Activated gamma-delta T cell treated with anti-CD3 and anti-CD28 coated beads, Interleukin-2, amount 50 U/mL, for 16 hours (primary cell): ENCODE measurements at regions not wholly inside any gene's neighbourhood (a gene's known extent, or its start where the extent isn't known, plus 50 kb on each side); places are given as distances from the start of the nearest gene placed in this dataset.

ENCODE experiments used
- DNase-seq: peaks from one replicate; pipeline ENCODE4 v3.0.0-alpha.2; 2020; ENCODE audit warnings: low read depth

DNA sequence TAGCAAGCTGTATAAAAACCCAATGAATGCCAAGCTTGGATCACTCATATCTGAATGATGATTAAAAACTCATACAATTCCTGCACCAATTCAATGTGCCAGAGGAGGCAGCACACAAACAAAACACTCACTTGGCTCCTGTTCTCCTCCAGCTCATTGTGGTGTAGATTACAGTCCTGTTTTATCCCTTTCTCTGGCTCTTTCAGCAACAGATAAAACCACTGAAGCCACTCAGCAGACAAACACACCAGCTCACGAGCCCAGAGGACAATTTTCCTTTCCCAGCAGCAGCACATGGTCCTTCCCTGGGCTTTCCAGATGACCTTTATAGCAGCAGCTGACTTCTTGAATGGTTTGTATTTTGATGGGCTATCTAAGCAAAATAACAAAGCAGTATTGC is 107.3 kb upstream of the STARD3NL start:
- no peak for DNase-seq

DNA sequence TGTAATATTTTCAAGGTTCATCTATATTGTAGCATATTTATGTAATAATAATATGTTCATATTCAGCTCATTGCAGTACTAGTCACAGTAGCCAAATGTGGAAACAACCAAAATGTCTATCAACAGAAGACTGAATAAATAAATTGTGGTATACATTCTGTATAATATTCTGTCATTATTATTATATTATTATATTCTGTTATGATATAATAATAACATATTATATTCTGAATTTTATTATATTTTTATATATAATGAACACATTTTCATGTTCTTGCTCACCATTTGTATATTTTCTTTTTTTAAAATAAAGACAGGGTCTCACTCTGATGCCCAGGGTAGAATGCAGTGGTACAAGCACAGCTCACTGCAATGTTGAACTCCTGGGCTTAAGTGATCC is 91.2 kb upstream of the STARD3NL start:
- no peak for DNase-seq

DNA sequence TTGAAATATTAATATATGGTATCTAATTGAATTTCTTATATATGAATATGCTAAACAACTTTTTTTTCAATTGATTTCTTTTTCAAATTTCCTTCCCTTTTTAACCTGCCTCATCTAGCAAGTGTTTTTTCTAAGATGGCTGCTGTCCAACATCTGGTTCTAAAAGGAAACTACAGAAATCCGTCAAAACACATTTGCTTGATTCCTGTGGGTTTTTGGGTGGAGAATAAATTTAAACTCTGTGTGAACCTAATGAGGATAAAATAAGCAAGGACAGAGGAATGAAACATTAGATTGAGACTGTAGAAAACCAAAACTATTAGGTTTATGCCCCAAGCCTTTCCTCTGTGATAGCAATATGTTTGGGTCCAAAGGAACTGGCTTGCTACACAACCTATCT is 75.5 kb upstream of the STARD3NL start:
- DNase-seq: no peak

DNA sequence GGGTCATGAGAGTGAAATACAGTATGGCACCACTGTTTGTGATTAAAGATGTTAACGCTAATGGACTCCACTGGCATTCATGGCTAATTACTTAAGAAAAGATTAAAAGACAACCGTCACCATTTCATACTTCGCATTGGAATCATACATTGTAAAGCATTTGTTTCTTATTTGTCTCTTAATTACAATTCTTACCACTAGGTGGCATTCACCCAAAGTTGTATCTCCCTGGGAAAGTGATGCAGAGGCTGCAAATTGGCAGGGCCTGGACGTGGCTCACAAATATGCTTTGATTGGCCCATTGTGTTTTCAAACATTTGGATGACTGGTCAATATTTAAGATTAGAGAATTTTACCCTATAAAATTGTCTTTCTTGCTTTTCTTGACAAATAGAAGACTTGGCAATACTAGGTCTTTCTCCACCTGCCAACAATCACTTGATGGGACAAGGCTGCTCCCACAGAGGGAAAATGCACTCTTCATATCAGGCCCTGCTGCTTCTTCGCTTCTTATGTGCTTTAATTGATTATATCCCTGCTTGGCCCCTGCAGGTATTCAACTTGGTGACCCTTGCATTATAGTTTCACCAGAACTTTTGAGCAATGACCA is 72.1 kb upstream of the STARD3NL start:
- DNase-seq: no peak

DNA sequence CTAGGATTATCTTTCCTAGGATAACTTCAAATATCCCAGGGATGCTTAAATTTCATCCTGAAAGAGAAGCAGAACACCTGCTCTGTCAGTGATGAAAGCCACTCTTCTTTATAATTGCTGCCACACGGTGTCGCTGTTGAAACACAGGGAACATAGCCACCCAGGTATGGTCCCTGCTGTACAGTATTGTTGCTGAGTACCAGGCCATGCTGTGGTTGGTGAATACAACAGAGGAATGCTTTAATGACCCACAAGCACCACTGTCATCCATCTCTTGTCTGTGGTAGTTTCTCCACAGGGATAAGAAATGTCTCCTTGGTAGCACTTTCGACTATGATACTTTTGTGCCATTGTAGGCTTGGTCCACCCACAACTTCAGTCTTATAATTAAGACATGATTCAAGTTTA is 70.6 kb upstream of the STARD3NL start:
- peak; percentile 60 for DNase-seq

DNA sequence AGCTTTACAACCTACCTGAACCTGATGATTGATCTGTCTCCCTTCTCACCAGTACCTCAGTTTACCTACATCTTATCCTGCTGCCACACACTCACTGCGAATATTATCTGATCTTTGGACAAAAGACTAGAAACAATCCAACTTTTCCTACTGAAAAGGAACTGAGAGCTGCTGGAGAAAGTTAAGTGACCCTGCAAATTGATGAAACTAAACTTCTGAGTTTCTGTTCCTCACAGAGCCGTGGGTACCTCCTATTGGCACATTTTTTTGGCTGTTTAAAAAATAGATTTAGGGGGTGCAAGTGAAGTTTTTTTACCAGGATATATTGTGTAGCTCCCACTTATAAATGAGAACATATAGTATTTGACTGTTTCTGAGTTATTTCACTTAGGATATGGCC is 66.0 kb upstream of the STARD3NL start:
- DNase-seq: no peak

DNA sequence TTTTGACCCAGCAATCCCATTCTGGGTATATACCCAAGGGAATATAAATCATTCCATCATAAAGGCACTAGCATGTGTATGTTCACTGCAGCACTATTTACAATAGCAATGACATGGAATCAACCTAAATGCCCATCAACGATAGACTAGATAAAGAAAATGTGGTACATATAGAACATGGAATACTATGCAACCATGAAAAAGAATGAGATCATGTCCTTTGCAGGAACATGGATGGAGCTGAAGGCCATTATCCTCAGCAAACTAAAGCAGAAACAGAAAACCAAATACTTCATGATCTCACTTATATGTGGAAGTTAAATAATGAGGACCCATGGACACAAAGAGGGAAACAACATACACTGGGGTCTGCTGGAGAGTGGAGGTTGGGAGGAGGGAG is 58.0 kb upstream of the STARD3NL start:
- no peak for DNase-seq

DNA sequence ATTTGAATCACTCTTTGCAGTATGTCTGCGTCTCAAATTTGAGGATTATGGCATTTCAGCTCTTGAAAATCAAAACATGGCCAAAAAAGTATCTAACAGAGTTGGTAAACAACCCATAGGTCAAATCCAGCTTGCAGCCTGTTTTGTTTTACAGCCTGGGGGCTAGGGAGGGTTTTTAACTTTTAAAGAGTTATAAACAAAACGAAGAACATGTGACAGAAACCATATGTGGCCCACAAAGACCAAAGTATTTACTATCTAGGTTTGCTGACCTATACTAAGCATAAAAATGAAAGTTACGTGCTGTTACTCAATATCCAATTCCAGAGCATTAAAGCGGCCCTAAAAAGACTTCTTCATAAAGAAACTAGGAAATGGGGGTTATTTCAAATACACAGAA is 55.5 kb upstream of the STARD3NL start:
- DNase-seq: no peak

DNA sequence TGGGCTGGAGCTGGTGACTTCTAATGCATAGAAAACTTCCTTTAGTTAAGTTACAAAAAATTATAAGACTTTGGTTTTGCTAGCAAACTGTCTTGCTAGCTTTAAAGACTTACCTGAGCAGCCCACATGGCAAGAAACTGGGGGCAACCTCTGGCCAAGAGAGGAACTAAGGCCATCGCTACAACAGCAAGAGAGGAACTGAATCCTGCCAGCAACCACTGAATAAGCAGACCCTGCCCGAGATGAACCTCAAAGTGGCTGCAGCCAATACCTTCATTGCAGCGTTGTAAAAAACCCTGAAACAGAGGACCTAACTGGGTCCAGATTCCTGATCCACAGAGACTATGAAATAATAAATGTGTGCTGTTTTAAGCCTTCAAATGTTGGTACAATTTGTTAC is 54.6 kb upstream of the STARD3NL start:
- DNase-seq: no peak

DNA sequence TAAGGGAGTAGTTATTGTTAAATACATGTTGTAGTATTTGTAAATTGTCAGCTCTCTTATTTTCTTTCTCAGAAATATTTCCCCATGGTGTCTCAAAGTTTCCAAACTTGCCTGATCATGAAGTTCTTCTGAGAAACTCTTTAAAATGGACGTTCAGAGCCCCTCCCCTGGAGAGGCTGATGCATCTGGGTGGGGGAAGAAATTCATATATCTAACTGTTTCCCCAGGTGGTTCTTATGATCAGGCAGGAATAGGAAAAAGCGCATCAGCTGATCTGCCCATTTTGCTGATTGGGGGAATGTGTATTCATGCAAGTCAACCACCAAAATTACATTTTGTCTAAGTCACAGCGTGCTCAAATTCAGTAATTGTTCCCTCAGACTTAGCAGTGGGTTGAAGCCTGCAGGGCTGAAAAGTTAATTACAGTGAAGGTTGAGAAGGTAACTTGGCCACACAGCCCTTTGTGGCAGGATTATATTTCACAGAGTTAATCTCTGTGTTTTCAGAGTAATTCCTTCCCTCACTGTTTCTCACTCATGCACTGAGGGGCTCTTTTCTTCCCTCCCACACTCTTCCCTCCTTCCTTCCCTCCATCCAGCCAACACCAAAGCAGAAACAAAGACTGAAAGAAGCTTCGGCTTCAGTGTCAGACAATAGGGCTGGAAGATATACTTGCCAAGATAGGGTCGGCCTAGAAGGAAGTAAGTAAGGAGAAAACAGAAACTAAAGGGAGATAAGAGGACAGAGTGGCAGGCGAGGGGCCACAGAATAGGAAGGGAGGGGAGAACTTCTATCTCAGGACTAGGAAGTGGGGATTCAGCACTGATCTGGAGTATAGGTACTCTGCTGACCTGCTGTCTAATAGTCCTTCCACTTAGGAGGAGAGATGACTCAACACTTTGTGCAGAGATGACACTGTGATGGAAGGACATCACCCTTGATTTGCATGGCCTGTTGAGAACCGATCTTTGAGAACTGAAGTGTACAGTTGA is 50.5 kb upstream of the STARD3NL start:
- DNase-seq: no peak
